ENCODE measurements at regions not wholly inside any gene's neighbourhood (a gene's known extent, or its start where the extent isn't known, plus 50 kb on each side); places are given as distances from the start of the nearest gene placed in this dataset.

DNA sequence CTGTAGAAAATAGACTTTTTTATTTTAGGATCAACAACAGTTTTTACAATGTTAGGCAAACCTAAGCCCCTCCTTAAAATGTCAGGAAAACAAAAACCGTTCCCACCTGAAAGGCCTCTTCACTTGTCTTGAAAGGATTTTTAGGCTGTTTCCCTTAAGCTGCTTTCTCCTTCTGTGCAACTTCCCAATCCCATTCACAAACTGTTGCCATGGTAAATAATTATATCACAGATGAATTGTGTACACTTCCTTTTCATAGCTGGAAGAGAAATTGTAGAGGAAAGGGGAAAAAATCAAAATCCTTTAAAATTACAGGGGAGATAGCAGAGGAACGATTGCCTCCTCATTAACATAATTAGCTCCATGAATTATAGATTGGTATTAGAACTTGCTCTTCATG lies 1488.0 kb upstream of the CELF4 start:
- TF ChIP-seq, protein P1, sequence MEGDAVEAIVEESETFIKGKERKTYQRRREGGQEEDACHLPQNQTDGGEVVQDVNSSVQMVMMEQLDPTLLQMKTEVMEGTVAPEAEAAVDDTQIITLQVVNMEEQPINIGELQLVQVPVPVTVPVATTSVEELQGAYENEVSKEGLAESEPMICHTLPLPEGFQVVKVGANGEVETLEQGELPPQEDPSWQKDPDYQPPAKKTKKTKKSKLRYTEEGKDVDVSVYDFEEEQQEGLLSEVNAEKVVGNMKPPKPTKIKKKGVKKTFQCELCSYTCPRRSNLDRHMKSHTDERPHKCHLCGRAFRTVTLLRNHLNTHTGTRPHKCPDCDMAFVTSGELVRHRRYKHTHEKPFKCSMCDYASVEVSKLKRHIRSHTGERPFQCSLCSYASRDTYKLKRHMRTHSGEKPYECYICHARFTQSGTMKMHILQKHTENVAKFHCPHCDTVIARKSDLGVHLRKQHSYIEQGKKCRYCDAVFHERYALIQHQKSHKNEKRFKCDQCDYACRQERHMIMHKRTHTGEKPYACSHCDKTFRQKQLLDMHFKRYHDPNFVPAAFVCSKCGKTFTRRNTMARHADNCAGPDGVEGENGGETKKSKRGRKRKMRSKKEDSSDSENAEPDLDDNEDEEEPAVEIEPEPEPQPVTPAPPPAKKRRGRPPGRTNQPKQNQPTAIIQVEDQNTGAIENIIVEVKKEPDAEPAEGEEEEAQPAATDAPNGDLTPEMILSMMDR (IDR thresholded peaks at IDR 0.05 in 8 of 11, conservative IDR thresholded peaks at IDR 0.05 in 3 of 11): no peak
- TF ChIP-seq POLR2AphosphoS5 (IDR thresholded peaks at IDR 0.05) (no peak), POLR2A (IDR thresholded peaks at IDR 0.05) (no peak)
